CD4-positive, alpha-beta T cell treated with Interferon gamma for 1 hour (primary cell): ENCODE measurements at regions not wholly inside any gene's neighbourhood (a gene's known extent, or its start where the extent isn't known, plus 50 kb on each side); places are given as distances from the start of the nearest gene placed in this dataset.
"Not testable (repeated sequence)": the region's sequence is repeated elsewhere in the genome, so short reads cannot be mapped to it uniquely, and the experiment has no call there.

Experiments
- DNase-seq: peaks from one replicate; pipeline ENCODE4 v3.0.0-alpha.2; 2020

DNA sequence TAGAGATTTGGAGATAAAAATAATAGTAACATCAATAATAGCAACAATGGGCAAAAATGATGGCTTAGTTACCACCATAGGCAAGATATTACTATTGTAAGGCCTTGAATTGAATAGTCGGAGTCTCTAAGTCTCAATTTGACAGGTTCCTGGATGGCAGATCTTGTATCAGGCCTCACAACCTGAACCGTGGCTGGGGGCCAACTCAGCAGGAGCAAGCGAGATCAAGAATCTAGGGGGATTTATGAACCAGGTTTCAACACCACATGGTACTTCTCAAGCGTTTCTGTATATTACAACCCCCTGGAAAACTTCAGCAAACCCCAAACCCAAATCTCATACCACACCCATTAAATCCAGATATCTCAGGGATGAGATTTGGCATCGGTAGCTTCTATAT, 573.8 kb downstream of the LIG4 start:
- no peak for DNase-seq

GRCh38 chr13:107625648-107626047, 589.7 kb downstream of the LIG4 start:
- no peak for DNase-seq

DNA sequence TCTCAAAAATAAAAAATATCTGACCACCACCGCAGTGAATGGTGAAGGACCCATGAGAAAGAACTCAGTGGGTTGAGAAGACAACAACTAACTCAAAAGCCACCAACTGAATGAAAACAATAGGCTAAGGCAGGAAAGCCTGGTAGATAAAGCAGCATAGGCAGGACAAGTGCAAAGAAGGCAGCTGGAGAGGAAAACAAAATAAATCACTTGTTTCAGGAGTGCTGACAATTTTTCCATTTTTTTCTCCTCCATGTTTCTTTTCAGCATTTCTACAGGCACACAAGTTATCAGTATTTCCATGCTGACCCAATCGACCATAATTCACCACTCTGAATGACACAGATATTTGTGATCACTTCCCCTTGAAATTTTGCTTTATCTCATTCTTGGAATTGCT, 597.8 kb downstream of the LIG4 start:
- DNase-seq, result no peak

DNA sequence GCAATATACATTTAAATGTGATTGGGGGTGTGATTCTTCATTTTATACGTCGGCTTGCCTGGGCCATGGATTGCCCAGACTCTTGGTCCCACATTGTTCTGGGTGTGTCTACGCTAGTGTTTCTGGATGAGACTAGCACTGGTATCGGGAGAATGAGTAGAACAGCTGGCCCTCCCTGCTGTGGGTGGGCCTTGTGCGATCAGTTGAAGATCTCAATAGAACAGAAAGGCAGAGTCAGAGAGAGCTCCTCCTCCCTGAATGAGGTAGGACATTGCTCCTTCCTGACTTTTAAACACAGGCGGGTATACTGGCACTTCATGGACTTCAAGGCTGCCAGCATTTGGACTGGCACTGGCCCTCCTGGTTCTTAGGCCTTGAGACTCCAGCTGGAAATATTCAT, 603.0 kb downstream of the LIG4 start:
- no peak for DNase-seq

DNA sequence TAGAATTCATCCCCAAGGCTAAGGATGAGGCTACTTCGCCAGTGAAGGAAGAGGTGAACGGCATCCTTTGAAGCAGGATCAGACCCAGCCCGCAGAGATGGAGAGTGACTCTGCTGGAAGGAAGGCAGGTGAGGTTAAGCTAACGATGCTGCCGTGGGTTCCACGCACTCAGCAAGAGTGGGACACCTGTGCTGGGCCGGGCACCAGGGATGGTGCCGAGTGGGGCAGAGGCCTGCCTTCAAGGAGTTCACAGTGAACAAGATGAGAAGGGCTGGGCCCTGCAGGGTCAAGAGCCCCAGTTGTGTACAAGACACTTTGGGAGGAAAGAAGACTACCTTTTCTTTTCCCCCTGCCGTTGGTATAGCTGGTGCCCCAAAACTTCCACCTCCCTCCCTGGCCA, 606.6 kb downstream of the LIG4 start:
- DNase-seq, result no peak

GRCh38 chr13:107600971-107601370, 614.4 kb downstream of the LIG4 start:
- no peak for DNase-seq

DNA sequence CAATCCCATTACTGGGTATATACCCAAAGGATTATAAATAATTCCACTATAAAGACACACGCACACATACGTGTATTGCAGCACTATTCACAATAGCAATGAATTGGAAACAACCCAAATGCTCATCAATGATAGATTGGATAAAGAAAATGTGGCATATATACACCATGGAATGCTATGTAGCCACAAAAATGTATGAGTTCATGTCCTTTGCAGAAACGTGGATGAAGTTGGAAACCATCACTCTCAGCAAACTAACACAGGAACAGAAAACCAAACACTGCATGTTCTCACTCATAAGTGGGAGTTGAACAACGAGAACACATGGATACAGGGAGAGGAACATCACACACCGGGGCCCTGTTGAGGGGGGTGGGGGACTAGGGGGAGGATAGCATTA, 619.0 kb downstream of the LIG4 start:
- not testable (repeated sequence) for DNase-seq

DNA sequence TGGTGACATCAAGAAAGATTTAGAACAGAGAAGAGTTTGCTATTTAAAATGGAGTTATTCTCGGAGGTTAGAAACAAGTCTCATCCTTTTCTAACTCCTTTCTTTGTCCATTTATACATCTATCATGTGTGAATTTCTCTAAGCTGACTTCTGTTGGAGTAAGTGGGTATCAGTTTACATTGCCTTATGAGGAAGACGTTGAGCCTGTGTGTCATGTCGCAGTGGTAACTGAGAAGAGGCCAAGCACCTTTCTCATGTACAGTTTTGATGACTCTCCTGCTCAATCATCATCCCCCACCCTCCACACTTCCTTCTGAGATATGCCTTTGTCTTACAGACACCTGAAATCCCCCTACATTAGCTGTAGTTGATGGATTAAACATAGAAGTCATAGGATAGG, 624.8 kb downstream of the LIG4 start:
- DNase-seq, result no peak

GRCh38 chr13:107587681-107588080, 627.7 kb downstream of the LIG4 start:
- DNase-seq, result no peak

DNA sequence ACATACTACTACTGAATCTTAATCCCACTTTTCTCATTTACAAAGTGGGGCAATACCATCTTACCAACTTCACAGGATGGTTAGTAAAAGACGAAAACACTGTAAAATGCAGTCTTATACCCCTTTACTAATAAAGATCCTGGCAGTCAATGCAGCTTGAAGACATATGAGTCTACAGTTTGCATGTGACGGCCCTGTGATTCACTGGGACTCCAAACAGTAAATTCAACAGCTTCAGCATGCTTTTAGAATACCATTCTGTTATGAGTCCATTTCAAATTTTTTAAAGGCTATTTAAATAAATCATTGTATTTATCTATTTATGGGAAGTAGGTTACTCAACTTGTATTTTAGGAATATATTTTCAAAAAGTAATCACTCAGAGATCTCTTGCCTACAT, 629.1 kb downstream of the LIG4 start:
- no peak for DNase-seq

- DNase-seq, result no peak
Observed at GRCh38 chr13:107585469-107586180, 629.7 kb downstream of the LIG4 start.

DNA sequence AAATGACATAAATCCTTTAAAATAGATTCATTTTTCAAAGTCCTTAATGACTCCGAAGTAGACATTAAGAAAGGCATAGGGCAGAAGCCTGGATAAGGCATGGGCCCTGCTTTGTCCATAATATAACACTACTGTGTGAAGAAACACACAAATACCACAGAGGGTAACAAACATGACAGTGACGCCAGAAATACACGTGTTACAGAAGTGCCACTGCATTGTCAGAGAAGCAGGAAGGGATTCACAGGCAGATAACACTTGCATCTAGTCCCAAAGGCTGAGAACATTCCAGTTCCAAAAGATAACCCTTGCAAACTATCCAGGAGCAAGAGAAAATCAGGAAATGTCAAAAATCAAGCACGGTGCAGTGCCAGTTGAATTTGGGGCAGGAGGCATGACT, 633.2 kb downstream of the LIG4 start:
- no peak for DNase-seq

DNA sequence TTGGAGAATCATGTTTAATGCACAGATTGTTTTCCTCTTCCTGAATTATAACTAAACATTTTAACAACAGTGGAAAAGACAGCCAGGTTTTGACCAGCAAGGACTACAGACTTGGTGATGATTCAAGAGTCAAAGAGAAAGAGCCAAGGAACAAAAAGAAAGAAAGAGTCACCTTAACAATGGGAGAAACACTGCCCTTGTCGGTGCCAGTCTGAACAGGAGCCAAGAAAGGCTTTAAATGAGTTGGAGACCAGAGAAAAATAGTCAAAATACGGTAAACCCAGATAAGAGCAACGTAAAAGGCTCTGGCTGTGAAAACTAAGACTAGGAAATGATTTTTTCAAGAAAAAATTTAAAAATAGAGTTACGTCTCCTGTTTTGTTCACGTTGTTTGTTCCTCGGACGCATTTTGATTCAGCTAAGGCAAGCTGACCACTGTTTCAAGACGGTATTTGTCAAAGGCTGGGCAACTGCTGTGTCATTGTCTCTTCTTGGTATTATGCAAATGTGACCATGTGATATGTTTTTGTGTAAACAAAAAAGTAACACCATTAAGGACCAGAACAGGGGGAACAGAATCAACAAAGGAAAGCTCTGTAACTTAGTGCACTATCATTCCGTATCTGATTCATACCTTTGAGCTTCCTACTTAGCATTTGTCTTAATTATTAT, 634.5 kb downstream of the LIG4 start:
- DNase-seq, result no peak

GRCh38 chr13:107576430-107576829, 638.9 kb downstream of the LIG4 start:
- no peak for DNase-seq

DNA sequence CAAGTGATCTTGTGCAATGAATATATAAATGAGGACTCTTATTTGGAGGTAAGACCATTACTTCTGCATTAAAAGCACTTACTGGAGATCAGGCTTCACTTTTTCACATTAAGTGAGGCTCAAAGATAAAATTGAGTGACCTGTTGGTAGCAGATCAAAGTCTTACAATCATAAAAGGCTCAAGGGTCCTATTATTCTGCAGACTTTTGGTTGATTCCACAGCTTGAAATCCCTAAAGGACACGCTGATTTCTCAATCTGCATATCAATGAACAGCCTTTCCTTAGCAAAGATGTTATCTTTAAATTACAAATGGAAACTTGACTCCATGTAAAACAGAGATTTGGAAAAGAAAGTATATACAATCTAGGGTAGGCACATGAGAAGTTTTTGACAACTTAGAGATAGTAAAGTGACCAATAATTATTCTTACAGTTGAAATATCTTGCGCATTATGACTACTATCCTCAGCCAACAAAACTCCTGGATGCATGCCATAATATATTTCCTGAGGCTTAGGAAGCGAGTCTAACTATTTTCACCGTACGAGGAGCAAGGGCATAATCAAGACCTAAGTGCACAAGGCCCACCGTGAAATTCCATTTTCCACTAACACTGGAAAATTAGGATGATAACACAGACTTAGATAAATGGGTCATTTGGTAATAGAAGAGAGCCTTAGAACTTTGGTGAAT, 640.7 kb downstream of the LIG4 start:
- DNase-seq, result no peak

- no peak for DNase-seq
Observed at GRCh38 chr13:107573184-107573583, 642.2 kb downstream of the LIG4 start.

GRCh38 chr13:107572156-107572555, 643.2 kb downstream of the LIG4 start:
- no peak for DNase-seq

DNA sequence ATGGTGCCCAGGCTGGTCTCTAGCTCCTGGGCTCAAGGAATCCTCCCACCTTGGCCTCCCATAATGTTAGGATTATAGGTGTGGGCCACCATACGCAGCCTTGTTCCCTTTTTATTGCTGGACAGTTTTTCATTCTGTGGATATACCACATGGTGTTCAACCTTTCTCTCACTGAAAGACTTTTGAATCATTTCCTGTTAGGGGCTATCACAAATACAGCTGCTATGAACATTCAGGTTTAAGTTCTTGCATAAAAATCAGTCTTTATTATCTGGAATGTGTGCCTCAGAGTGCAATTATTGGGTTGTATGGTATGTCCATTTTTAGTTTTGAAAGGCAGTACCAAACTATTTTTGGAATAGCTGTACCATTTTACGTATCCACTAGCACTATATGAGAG, 647.2 kb downstream of the LIG4 start:
- no peak for DNase-seq

GRCh38 chr13:107563099-107563925, 652.0 kb downstream of the LIG4 start:
- DNase-seq, result no peak

GRCh38 chr13:107562203-107562602, 653.1 kb downstream of the LIG4 start:
- no peak for DNase-seq

- DNase-seq, result no peak
Observed at GRCh38 chr13:107554460-107554859, 660.9 kb downstream of the LIG4 start.

DNA sequence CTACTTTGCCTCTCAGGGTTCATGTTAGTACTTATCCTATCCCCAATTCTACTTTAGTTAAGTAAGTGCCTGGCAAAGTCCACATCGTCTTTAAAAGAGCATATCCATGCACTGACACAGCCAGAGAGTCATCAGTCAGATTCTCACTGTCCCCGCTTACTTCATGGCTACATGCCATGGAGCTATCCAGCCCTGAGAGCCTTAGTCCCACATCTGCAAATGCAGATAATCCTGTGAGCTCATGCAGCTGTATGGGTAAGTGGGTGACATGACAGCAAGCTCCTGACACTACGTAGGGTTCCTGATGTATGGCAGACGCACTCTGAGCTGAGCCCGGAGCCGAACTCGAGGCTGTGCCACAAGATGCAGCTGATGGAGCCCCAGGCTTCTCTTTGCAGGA, 661.5 kb downstream of the LIG4 start:
- DNase-seq, result no peak

- no peak for DNase-seq
Observed at GRCh38 chr13:107551521-107551920, 663.8 kb downstream of the LIG4 start.
